ENCODE measurements at regions not wholly inside any gene's neighbourhood (a gene's known extent, or its start where the extent isn't known, plus 50 kb on each side); places are given as distances from the start of the nearest gene placed in this dataset.
"Not testable (repeated sequence)": the region's sequence is repeated elsewhere in the genome, so short reads cannot be mapped to it uniquely, and the experiment has no call there.

GRCh38 chr2:121818546-121818945 is 63.1 kb downstream of the TSN start:
- no peak for DNase-seq (ENCODE audit: low read depth)

GRCh38 chr2:121819846-121820245 is 64.4 kb downstream of the TSN start:
- no peak for DNase-seq (ENCODE audit: low read depth)

GRCh38 chr2:121821476-121822158 is 66.2 kb downstream of the TSN start:
- no peak for DNase-seq (ENCODE audit: low read depth)

GRCh38 chr2:121824264-121824663 is 68.8 kb downstream of the TSN start:
- DNase-seq (ENCODE audit: low read depth): no peak

- DNase-seq (ENCODE audit: low read depth): no peak
Observed at GRCh38 chr2:121825003-121825950, 69.8 kb downstream of the TSN start.

GRCh38 chr2:121826036-121826435 is 70.6 kb downstream of the TSN start:
- no peak for DNase-seq (ENCODE audit: low read depth)

GRCh38 chr2:121828281-121828731 is 72.9 kb downstream of the TSN start:
- DNase-seq (ENCODE audit: low read depth): no peak

- DNase-seq (ENCODE audit: low read depth): no peak
Observed at GRCh38 chr2:121830809-121831208, 75.4 kb downstream of the TSN start.

- no peak for DNase-seq (ENCODE audit: low read depth)
Observed at GRCh38 chr2:121831841-121832240, 76.4 kb downstream of the TSN start.

GRCh38 chr2:121832412-121833357 is 77.2 kb downstream of the TSN start:
- DNase-seq (ENCODE audit: low read depth): no peak

GRCh38 chr2:121833358-121833723 is 77.9 kb downstream of the TSN start:
- DNase-seq (ENCODE audit: low read depth): no peak

- DNase-seq (ENCODE audit: low read depth): no peak
Observed at GRCh38 chr2:121836611-121837010, 81.2 kb downstream of the TSN start.

GRCh38 chr2:121837591-121837990 is 82.1 kb downstream of the TSN start:
- no peak for DNase-seq (ENCODE audit: low read depth)

- DNase-seq (ENCODE audit: low read depth): no peak
Observed at GRCh38 chr2:121838551-121838950, 83.1 kb downstream of the TSN start.

- no peak for DNase-seq (ENCODE audit: low read depth)
Observed at GRCh38 chr2:121839584-121839983, 84.1 kb downstream of the TSN start.

GRCh38 chr2:121849236-121849635 is 93.8 kb downstream of the TSN start:
- DNase-seq (ENCODE audit: low read depth): no peak

- not testable (repeated sequence) for DNase-seq (ENCODE audit: low read depth)
Observed at GRCh38 chr2:121853149-121853548, 97.7 kb downstream of the TSN start.

- DNase-seq (ENCODE audit: low read depth): no peak
Observed at GRCh38 chr2:121855510-121855909, 100.1 kb downstream of the TSN start.

- DNase-seq (ENCODE audit: low read depth): no peak
Observed at GRCh38 chr2:121856360-121856759, 100.9 kb downstream of the TSN start.

- no peak for DNase-seq (ENCODE audit: low read depth)
Observed at GRCh38 chr2:121858369-121858768, 102.9 kb downstream of the TSN start.

- no peak for DNase-seq (ENCODE audit: low read depth)
Observed at GRCh38 chr2:121858847-121859246, 103.4 kb downstream of the TSN start.
